ENCODE measurements at regions not wholly inside any gene's neighbourhood (a gene's known extent, or its start where the extent isn't known, plus 50 kb on each side); places are given as distances from the start of the nearest gene placed in this dataset.

- DNase-seq (ENCODE audit: low read depth), result no peak
- H3K4me3 ChIP-seq (ENCODE audit: low read depth, low read length), result no peak overlapping the region
- TF ChIP-seq CTCF (IDR thresholded peaks at IDR 0.05; ENCODE audit: insufficient read depth, low read length, poor library complexity, severe bottlenecking), result no peak
- no peaks in the 10 kb centered on the region for H3K36me3 ChIP-seq (ENCODE audit: control insufficient read depth, insufficient read depth, low read length)
- no peaks in the 10 kb centered on the region for H3K27me3 ChIP-seq (ENCODE audit: control insufficient read depth, insufficient read depth, low read length)
Observed at GRCh38 chr5:58392496-58392895, 67.4 kb downstream of the PLK2 start.

- no peaks in the 10 kb centered on the region for H3K27me3 ChIP-seq (ENCODE audit: control insufficient read depth, insufficient read depth, low read length)
- DNase-seq (ENCODE audit: low read depth), result no peak
- no peak for TF ChIP-seq CTCF (IDR thresholded peaks at IDR 0.05; ENCODE audit: insufficient read depth, low read length, poor library complexity, severe bottlenecking)
- no peak overlapping the region for H3K4me3 ChIP-seq (ENCODE audit: low read depth, low read length)
- H3K36me3 ChIP-seq (ENCODE audit: control insufficient read depth, insufficient read depth, low read length), result no peaks in the 10 kb centered on the region
Observed at GRCh38 chr5:58383448-58383847, 76.4 kb downstream of the PLK2 start.

GRCh38 chr5:58382131-58382534 is 77.8 kb downstream of the PLK2 start:
- DNase-seq (ENCODE audit: low read depth), result no peak
- Histone ChIP-seq H3K4me3 (ENCODE audit: low read depth, low read length) (no peak overlapping the region), H3K27me3 (ENCODE audit: control insufficient read depth, insufficient read depth, low read length) (no peaks in the 10 kb centered on the region), H3K36me3 (ENCODE audit: control insufficient read depth, insufficient read depth, low read length) (no peaks in the 10 kb centered on the region)
- TF ChIP-seq CTCF (IDR thresholded peaks at IDR 0.05; ENCODE audit: insufficient read depth, low read length, poor library complexity, severe bottlenecking), result no peak

- Histone ChIP-seq H3K27me3 (ENCODE audit: control insufficient read depth, insufficient read depth, low read length) (no peaks in the 10 kb centered on the region), H3K4me3 (ENCODE audit: low read depth, low read length) (no peak overlapping the region), H3K36me3 (ENCODE audit: control insufficient read depth, insufficient read depth, low read length) (no peaks in the 10 kb centered on the region)
- TF ChIP-seq CTCF (IDR thresholded peaks at IDR 0.05; ENCODE audit: insufficient read depth, low read length, poor library complexity, severe bottlenecking), result no peak
- DNase-seq (ENCODE audit: low read depth), result no peak
Observed at GRCh38 chr5:58381566-58381965, 78.3 kb downstream of the PLK2 start.

GRCh38 chr5:58380655-58381054 is 79.2 kb downstream of the PLK2 start:
- Histone ChIP-seq H3K27me3 (ENCODE audit: control insufficient read depth, insufficient read depth, low read length) (no peaks in the 10 kb centered on the region), H3K4me3 (ENCODE audit: low read depth, low read length) (no peak overlapping the region), H3K36me3 (ENCODE audit: control insufficient read depth, insufficient read depth, low read length) (no peaks in the 10 kb centered on the region)
- DNase-seq (ENCODE audit: low read depth), result no peak
- no peak for TF ChIP-seq CTCF (IDR thresholded peaks at IDR 0.05; ENCODE audit: insufficient read depth, low read length, poor library complexity, severe bottlenecking)

- Histone ChIP-seq H3K36me3 (ENCODE audit: control insufficient read depth, insufficient read depth, low read length) (no peaks in the 10 kb centered on the region), H3K4me3 (ENCODE audit: low read depth, low read length) (no peak overlapping the region), H3K27me3 (ENCODE audit: control insufficient read depth, insufficient read depth, low read length) (no peaks in the 10 kb centered on the region)
- DNase-seq (ENCODE audit: low read depth), result no peak
- no peak for TF ChIP-seq CTCF (IDR thresholded peaks at IDR 0.05; ENCODE audit: insufficient read depth, low read length, poor library complexity, severe bottlenecking)
Observed at GRCh38 chr5:58378613-58379390, 81.1 kb downstream of the PLK2 start.
